Testis (tissue), 2 donors: ENCODE measurements at regions not wholly inside any gene's neighbourhood (a gene's known extent, or its start where the extent isn't known, plus 50 kb on each side); places are given as distances from the start of the nearest gene placed in this dataset.

Source experiments
- CTCF ChIP-seq, 3 experiments: fragments of 450-650 bp in 2 of 3; fragments of 200-600 bp in 1 of 3; sonication (generic) in 1 of 3; IDR thresholded peaks; one replicate each; pipeline ENCODE4 v1.5.1; 2016 to 2019; ENCODE audit warnings: antibody characterized with exemption in 3 of 3, mild to moderate bottlenecking in 2 of 3, moderate library complexity in 1 of 3
- POLR2A ChIP-seq: fragments of 450-650 bp; IDR thresholded peaks from one replicate; pipeline ENCODE4 v1.6.1; 2017; ENCODE audit warnings: antibody characterized with exemption, mild to moderate bottlenecking, moderate library complexity

- no peak for TF ChIP-seq CTCF (IDR thresholded peaks at IDR 0.05)
- TF ChIP-seq POLR2A, result no peak
Observed at GRCh38 chr7:16212610-16213009, 208.7 kb downstream of the CRPPA start.
